HG02981 (cell line): ENCODE measurements at regions not wholly inside any gene's neighbourhood (a gene's known extent, or its start where the extent isn't known, plus 50 kb on each side); places are given as distances from the start of the nearest gene placed in this dataset.

ENCODE experiments used
- ATAC-seq: cut with Tn5 transposase; IDR thresholded peaks from one replicate; pipeline ENCODE4 v1.9.1; 2021; ENCODE audit warnings: mild to moderate bottlenecking, moderate library complexity; ENCODE audit not compliant: unreplicated experiment

GRCh38 chr1:38272515-38272914 is 225.9 kb upstream of the POU3F1 start:
- ATAC-seq = no peak

- ATAC-seq = no peak
These were observed 224.4 kb upstream of the POU3F1 start for GRCh38 chr1:38270849-38271633.

GRCh38 chr1:38269923-38270848 is 223.6 kb upstream of the POU3F1 start:
- no peak for ATAC-seq

DNA sequence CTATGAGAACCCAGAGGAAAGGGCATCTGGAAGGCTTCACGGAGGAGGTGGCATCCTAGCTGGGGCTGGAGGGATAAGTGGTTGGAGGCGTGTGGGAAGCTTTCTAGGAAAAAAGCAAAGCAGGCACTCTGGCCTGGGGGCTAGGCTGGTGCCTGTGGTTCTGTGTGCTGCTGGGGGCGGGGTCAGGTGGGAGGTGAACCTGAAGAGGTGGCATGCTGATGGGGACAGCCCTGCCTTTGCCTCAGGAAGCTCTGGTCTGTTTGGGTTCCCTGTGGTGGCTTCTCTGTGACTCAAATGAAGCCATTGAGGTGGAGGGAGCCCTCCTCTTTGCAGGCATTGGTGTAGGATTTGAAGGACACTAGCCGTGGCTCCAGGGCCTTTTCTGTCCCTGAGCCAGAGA is 221.6 kb upstream of the POU3F1 start:
- ATAC-seq = no peak

- ATAC-seq = no peak
These were observed 220.7 kb upstream of the POU3F1 start for GRCh38 chr1:38267037-38268036.

DNA sequence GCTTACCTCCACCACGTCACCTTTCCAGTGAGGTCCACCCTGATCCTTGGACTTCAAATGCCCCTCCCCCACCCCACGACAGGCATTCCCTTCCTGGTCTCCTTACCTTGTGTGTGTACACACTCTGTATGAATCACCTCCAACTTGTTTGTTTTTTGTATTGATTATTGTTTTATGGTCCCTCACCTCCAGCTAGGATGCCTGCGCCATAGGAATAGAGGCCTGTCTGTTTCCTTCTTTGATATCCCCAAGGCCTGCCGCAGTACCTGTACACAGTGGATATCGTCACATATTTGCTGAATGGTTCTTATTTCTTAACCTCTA is 219.6 kb upstream of the POU3F1 start:
- ATAC-seq = no peak

GRCh38 chr1:38265293-38266196 is 219.0 kb upstream of the POU3F1 start:
- ATAC-seq = no peak

DNA sequence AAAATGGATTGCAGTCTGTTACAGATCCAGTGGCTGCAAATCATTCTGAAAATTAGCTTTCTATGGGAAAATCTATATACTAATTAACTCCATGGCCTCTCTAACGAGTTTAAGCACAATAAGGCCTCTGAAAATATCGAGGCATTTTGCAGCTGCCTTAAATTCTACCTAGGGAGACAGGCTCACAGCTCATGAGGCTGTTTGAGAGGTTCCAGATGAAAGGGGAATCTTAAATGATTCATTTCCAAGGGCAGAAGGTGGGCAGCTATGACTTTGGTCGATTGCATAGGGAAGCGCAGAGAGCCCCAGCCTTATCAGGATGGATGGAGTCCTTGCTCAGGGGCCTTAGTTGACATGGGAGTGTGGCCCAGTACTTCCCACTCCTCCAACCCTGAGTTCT is 216.8 kb upstream of the POU3F1 start:
- no peak for ATAC-seq

DNA sequence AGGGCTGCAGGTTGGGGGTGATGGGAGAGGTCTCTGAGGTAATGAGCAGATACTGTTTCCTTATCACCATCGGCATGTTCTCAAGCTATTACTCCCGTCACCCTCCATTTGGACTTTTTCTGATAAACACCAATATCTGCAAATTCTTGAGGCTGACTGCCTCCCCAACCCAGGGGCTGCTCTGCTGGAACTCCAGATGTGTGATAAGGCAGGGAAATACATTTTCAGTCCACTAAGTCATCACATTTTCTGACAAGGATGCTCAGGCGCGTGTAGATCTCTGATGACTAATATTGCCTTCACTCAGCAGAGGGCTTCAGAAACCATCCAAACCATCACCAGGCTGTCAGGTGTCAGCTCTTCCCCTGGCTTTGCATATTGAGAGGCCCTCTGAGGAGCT is 215.0 kb upstream of the POU3F1 start:
- ATAC-seq = no peak

GRCh38 chr1:38258085-38258627 is 211.6 kb upstream of the POU3F1 start:
- no peak for ATAC-seq

GRCh38 chr1:38257374-38257773 is 210.8 kb upstream of the POU3F1 start:
- no peak for ATAC-seq

- no peak for ATAC-seq
These were observed 209.5 kb upstream of the POU3F1 start for GRCh38 chr1:38256072-38256471.

- ATAC-seq = no peak
These were observed 206.7 kb upstream of the POU3F1 start for GRCh38 chr1:38253314-38253713.

- no peak for ATAC-seq
These were observed 203.8 kb upstream of the POU3F1 start for GRCh38 chr1:38250356-38250755.

DNA sequence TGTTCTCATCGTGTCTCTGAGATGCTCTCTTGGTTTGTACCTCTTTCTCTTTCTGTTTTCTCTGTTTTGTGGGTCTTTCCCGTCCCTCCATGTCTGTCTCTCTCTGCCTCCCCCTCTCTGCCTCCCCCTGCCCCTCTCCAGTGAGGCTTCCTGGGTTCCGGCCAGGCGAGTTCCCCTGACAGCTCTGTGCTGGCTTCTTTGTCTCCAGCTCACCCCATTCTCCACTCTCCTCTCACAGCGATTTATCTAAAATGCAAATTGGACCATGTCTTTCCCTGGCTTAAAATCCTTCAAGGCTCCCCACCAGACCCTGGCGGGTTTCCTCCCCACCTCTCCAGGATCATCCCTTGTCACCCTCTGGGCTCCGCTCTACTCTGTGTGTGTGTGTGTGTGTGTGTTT is 202.4 kb upstream of the POU3F1 start:
- ATAC-seq = no peak

- ATAC-seq = no peak
These were observed 200.7 kb upstream of the POU3F1 start for GRCh38 chr1:38246955-38247952.

DNA sequence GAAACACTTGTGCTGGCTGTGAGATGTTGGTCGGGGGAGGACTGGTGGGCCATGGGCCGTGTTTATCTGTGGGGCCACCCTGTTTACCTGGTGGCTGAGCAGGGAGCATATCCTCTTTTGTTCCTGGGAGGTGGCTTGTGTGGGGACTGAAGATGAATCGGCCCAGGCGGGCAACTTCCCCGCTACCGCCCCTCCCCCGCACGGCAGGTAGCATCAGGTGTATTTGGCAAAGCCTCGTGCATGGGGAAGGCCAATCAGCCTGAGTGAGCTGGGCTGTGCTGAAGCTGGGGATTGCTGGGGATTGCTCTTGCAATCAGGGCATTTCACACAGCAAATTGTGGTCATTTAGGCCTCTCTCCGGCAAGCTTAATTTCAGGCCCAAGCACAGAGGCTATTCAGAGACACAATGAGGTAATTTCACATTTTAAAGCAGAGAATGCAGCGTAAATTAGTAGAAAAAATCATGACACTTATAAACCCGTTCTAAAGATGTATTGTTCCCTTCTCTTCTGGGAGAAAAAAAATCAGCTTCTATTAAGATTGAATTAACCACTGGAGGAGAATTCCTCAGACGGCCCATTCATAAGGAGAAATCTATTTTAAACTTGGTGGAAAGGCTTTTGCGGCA is 197.7 kb upstream of the POU3F1 start:
- no peak for ATAC-seq

DNA sequence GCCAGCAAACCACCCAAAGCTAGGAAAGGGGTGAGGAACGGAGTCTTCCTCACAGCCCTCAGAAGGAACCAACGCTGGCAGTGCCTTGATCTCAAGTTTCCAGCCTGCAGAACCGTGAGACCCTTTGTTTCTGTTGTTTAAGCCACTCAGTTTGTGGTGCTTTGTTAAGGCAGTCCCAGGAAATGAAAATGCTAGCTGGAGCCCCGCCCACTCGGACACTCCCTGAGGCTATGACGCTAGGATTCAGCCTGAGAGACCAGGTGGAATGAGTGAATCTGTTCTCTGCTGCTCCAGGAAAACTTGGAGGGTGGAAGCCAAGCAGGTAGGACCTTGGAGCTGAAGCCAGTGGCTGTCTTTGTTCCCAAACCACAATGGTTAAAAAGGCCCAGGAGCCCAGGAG is 196.5 kb upstream of the POU3F1 start:
- ATAC-seq = no peak
